Endothelial cell of umbilical vein (primary cell): ENCODE measurements at regions not wholly inside any gene's neighbourhood (a gene's known extent, or its start where the extent isn't known, plus 50 kb on each side); places are given as distances from the start of the nearest gene placed in this dataset.

ENCODE experiments used
- BruUV-seq: library from RNA; stranded (reverse); fragments of 400-500 nt; replicated peaks from 2 replicates; lab custom pipeline; 2021; lab: Mats Ljungman, UMichigan
- CTCF ChIA-PET: fragments of 300-600, 350-600 bp; sonication (Branson Sonifier 250); formaldehyde crosslinking; loops from one replicate; lab custom pipeline; 2021; ENCODE audit warnings: antibody characterized with exemption, inconsistent platforms; lab: Charles Lee
- POLR2A ChIA-PET: fragments of 300-600, 350-600 bp; sonication (Branson Sonifier 250); formaldehyde crosslinking; loops from one replicate; lab custom pipeline; 2021; ENCODE audit warnings: antibody characterized with exemption, inconsistent platforms; lab: Charles Lee
- DNase-seq: peaks from one replicate; pipeline ENCODE4 v3.0.0-alpha.2; 2011; ENCODE audit warnings: low read depth, low spot score
- FAIRE-seq: peaks from 2 replicates; lab custom pipeline; 2011; peaks lifted over from hg19 to GRCh38; lab: Jason Lieb, UNC
- H2AFZ ChIP-seq: 2 replicates; pipeline ENCODE4 v1.6.0; 2012; ENCODE audit warnings: low read depth, low read length, control low read depth, inconsistent platforms
- H3K27ac ChIP-seq: 2 replicates; pipeline ENCODE4 v1.5.1; 2011; ENCODE audit warnings: low read depth, mild to moderate bottlenecking, control low read depth, low read length, moderate library complexity; ENCODE audit not compliant: insufficient read depth
- H3K27me3 ChIP-seq, 2 experiments: 2 replicates each; pipeline versions ENCODE4 v1.6.0 to v1.6.1; 2011; ENCODE audit warnings: low read length in 2 of 2, mixed read lengths in 1 of 2; ENCODE audit not compliant: control insufficient read depth in 2 of 2, insufficient read depth in 2 of 2
- H3K36me3 ChIP-seq, 2 experiments: 2 replicates in 1 of 2; 3 replicates in 1 of 2; pipeline ENCODE4 v1.5.1; 2011; ENCODE audit warnings: low read length in 2 of 2, mild to moderate bottlenecking in 1 of 2, moderate library complexity in 1 of 2; ENCODE audit not compliant: control insufficient read depth in 2 of 2, insufficient read depth in 2 of 2; ENCODE audit errors: extremely low read depth in 1 of 2
- H3K4me1 ChIP-seq: 3 replicates; pipeline ENCODE4 v1.5.1; 2011; ENCODE audit warnings: mild to moderate bottlenecking, low read length; ENCODE audit not compliant: control insufficient read depth, insufficient read depth; ENCODE audit errors: extremely low read depth
- H3K4me2 ChIP-seq: 2 replicates; pipeline ENCODE4 v1.6.1; 2011; ENCODE audit warnings: low read length, control low read depth, mixed read lengths; ENCODE audit not compliant: insufficient read depth
- H3K4me3 ChIP-seq, 3 experiments: fragments of 200-600 bp in 1 of 3; sonication (generic), shearing (Covaris generic) in 1 of 3; replicated peaks in 1 of 3; 2 replicates each; pipeline ENCODE4 v1.5.1; 2011 to 2016; ENCODE audit warnings: control low read depth in 3 of 3, low read length in 3 of 3, mild to moderate bottlenecking in 2 of 3, inconsistent platforms in 1 of 3, low read depth in 1 of 3, moderate library complexity in 1 of 3; ENCODE audit not compliant: insufficient read depth in 1 of 3
- H3K79me2 ChIP-seq: 2 replicates; pipeline ENCODE4 v1.6.0; 2012; ENCODE audit warnings: low read length, inconsistent platforms; ENCODE audit not compliant: control insufficient read depth, insufficient read depth
- H3K9ac ChIP-seq: replicated peaks from 2 replicates; pipeline ENCODE3; 2011; ENCODE audit warnings: low read length, control low read depth; ENCODE audit not compliant: insufficient read depth; ENCODE audit errors: extremely low read depth
- H3K9me1 ChIP-seq: replicated peaks from 3 replicates; pipeline ENCODE4 v1.6.0; 2011; ENCODE audit warnings: mild to moderate bottlenecking, low read length; ENCODE audit not compliant: control insufficient read depth, insufficient read depth; ENCODE audit errors: extremely low read depth
- H3K9me3 ChIP-seq: replicated peaks from 2 replicates; pipeline ENCODE4 v1.5.1; 2012; ENCODE audit warnings: low read length, inconsistent platforms; ENCODE audit not compliant: control insufficient read depth, insufficient read depth
- H4K20me1 ChIP-seq: replicated peaks from 2 replicates; pipeline ENCODE3; 2011; ENCODE audit warnings: mild to moderate bottlenecking, low read length; ENCODE audit not compliant: control insufficient read depth, insufficient read depth; ENCODE audit errors: extremely low read depth
- EZH2 ChIP-seq: IDR thresholded peaks from 2 replicates; pipeline ENCODE4 v1.6.1; 2012; ENCODE audit warnings: borderline replicate concordance, low read depth, mild to moderate bottlenecking, moderate library complexity, low read length, inconsistent platforms; ENCODE audit not compliant: severe bottlenecking
- FOS ChIP-seq: IDR thresholded peaks from 2 replicates; pipeline ENCODE4 v1.6.1; 2011; ENCODE audit warnings: mild to moderate bottlenecking, low read length, moderate library complexity, borderline replicate concordance; ENCODE audit not compliant: insufficient read depth
- GATA2 ChIP-seq: IDR thresholded peaks from 2 replicates; pipeline ENCODE4 v1.7.0; 2011; ENCODE audit warnings: low read depth, mild to moderate bottlenecking, moderate library complexity, mixed read lengths, low read length; ENCODE audit not compliant: insufficient read length, insufficient read depth
- JUN ChIP-seq: IDR thresholded peaks from 2 replicates; pipeline ENCODE4 v1.6.1; 2011; ENCODE audit warnings: borderline replicate concordance, low read depth; ENCODE audit not compliant: insufficient read length, insufficient read depth
- MYC ChIP-seq: IDR thresholded peaks from one replicate; pipeline ENCODE4 v1.6.1; 2011; ENCODE audit warnings: mild to moderate bottlenecking, low read depth, low read length
- POLR2A ChIP-seq: IDR thresholded peaks from 2 replicates; pipeline ENCODE4 v1.6.1; 2012; ENCODE audit warnings: low read depth, mild to moderate bottlenecking, control low read depth, low read length
- POLR2AphosphoS5 ChIP-seq: IDR thresholded peaks from 2 replicates; pipeline ENCODE4 v1.6.1; 2012; ENCODE audit warnings: low read depth, mild to moderate bottlenecking, control low read depth, low read length, moderate library complexity; ENCODE audit not compliant: insufficient read depth
- dilution Hi-C: fragments of 300-500 bp; cut with MboI; formaldehyde crosslinking; loops from one replicate; pipeline ENCODE4 v1.15.0; 2019; ENCODE audit warnings: low sequenced_read_pairs; ENCODE audit not compliant: extremely low pct_ligation_motif_present
- intact Hi-C: fragments of 100-400 bp; cut with micrococcal nuclease; formaldehyde crosslinking; loops from one replicate; pipeline ENCODE4 v1.10.0; 2022
- TF ChIP-seq, protein P1 (sequence below): IDR thresholded peaks from 2 replicates; pipeline ENCODE4 v1.6.1; 2011; ENCODE audit not compliant: insufficient read depth, insufficient read length
- TF ChIP-seq, protein P2 (sequence below), 2 donors: IDR thresholded peaks; 1 replicate in 1 of 2; 2 replicates in 1 of 2; pipeline ENCODE4 v1.5.1; 2011; ENCODE audit warnings: low read length in 2 of 2, mild to moderate bottlenecking in 2 of 2, moderate library complexity in 2 of 2, control low read depth in 1 of 2, inconsistent platforms in 1 of 2, low read depth in 1 of 2; ENCODE audit not compliant: insufficient read depth in 1 of 2; ENCODE audit errors: extremely low read depth in 1 of 2

DNA sequence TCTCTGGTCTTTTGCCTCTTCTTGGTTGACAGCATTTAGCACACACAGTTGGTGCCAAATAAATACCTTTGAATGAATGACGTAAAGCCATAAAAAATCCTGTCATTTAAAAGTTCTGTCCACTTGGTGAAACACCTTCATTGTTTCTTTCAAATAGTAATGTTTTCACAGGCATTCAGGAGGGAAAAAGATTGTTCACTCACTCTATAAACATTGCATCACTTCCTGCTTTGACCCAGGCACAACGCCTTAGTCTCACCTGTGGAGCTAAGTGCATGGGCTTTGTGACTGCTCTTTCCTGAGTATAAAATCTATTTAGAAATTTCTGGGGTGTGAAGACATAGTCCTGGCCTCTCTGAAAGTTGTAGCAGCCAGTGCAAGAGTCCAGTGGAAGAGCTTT is 88.9 kb upstream of the CXCL14 start:
- Histone ChIP-seq H3K9me3 (no peaks in the 10 kb centered on the region), H3K4me3 (no peak overlapping the region), H3K9ac (no peak overlapping the region), H3K27ac (no peak overlapping the region), H3K9me1 (no peaks in the 10 kb centered on the region), H3K27me3 (peaks cover 0 to 3% of the 10 kb centered on the region in 2 experiments), H3K4me2 (no peak overlapping the region), H2AFZ (no peak overlapping the region), H3K79me2 (no peaks in the 10 kb centered on the region), H4K20me1 (no peaks in the 10 kb centered on the region), H3K4me1 (no peaks in the 10 kb centered on the region), H3K36me3 (no peaks in the 10 kb centered on the region)
- dilution Hi-C loops: no loop called here
- intact Hi-C loops: no loop called here
- FAIRE-seq: no peak
- DNase-seq: no peak
- no TSS peak for BruUV-seq
- POLR2A ChIA-PET: no interaction called here
- CTCF ChIA-PET: interaction anchor here (1.4 to 1.5 kb wide), 2 partner anchors 12 to 23 kb away, joined by 3 to 5 read pairs; no protein-coding TSS in a partner anchor
- TF ChIP-seq MYC: no peak
- TF ChIP-seq, protein P1, sequence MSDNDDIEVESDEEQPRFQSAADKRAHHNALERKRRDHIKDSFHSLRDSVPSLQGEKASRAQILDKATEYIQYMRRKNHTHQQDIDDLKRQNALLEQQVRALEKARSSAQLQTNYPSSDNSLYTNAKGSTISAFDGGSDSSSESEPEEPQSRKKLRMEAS: no peak
- TF ChIP-seq GATA2: no peak
- TF ChIP-seq EZH2: no peak
- TF ChIP-seq FOS: no peak
- TF ChIP-seq, protein P2, sequence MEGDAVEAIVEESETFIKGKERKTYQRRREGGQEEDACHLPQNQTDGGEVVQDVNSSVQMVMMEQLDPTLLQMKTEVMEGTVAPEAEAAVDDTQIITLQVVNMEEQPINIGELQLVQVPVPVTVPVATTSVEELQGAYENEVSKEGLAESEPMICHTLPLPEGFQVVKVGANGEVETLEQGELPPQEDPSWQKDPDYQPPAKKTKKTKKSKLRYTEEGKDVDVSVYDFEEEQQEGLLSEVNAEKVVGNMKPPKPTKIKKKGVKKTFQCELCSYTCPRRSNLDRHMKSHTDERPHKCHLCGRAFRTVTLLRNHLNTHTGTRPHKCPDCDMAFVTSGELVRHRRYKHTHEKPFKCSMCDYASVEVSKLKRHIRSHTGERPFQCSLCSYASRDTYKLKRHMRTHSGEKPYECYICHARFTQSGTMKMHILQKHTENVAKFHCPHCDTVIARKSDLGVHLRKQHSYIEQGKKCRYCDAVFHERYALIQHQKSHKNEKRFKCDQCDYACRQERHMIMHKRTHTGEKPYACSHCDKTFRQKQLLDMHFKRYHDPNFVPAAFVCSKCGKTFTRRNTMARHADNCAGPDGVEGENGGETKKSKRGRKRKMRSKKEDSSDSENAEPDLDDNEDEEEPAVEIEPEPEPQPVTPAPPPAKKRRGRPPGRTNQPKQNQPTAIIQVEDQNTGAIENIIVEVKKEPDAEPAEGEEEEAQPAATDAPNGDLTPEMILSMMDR (IDR thresholded peaks at IDR 0.05; ENCODE audit: extremely low read depth in 1 of 2, insufficient read depth in 1 of 2, low read depth in 1 of 2, low read length in 2 of 2): no peak
- TF ChIP-seq POLR2AphosphoS5: no peak
- TF ChIP-seq POLR2A: no peak
- no peak for TF ChIP-seq JUN
